SW480 (cell line): ENCODE measurements at regions not wholly inside any gene's neighbourhood (a gene's known extent, or its start where the extent isn't known, plus 50 kb on each side); places are given as distances from the start of the nearest gene placed in this dataset.

Experiments
- DNase-seq: peaks from one replicate; pipeline ENCODE4 v3.0.0-alpha.2; 2016; ENCODE audit warnings: low spot score

GRCh38 chr13:99860745-99861144 lies 110.8 kb downstream of the ZIC5 start:
- no peak for DNase-seq

- peak; percentile 72 for DNase-seq
Measured at GRCh38 chr13:99859178-99860177, 112.1 kb downstream of the ZIC5 start.

DNA sequence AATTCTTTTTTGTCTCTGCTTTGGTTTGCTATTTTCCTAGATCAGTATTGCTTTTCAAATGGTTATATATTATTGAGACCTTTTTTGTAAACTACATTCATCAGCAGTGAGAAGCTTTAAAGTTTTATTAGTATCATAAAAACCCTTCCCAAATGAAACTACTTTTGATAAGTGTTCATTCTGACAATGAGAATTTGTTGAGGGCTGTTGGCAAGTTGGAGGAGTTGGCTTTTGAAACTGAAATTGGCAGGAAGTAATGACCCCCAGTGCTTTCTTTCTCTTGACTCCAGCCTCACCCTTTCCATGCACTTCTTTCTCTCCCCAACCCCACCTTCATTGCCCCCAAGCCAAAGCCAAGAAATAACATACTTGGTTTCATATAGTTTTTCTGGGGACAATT lies 113.8 kb downstream of the ZIC5 start:
- DNase-seq, result no peak

DNA sequence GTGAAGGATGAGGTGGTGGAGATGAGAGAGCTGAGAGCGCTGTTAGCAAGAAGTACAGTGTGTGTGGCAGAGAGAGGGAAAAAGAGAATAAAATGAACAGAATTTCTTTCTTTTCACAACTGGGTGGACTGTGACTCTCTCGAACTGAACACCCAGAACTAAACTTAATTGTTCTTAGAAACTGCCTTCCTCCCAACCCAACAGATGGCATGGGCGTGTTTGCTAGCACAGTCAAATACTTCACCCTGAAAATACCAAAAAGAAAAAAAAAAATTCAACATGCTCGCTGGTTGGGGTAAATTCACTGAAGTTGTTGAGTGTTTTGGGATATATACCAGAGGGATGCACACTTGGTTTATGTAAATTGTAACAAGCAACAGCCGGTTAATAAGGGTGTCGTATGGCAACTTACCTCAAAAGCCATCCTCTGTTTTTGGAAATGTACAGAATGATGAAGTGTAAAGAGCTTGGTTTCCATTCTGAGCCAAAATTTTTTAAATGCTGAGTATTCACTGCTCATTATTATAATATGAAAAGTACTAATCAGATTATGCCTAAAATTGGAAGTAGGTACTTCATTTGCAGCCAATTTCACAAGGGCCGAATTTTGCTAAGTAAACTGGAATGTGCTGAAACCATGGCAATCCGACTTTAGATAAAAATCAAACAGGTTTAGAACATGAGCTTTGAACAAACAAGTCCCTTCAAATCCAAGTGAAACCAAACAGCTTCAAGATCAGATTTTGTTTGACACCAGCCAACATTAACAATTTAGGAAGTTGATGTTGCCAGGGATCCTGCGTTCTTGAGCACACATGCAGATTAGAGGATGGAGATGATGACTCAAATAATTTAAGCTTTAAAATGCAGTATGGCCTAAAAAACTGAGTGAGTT lies 115.8 kb downstream of the ZIC5 start:
- no peak for DNase-seq

DNA sequence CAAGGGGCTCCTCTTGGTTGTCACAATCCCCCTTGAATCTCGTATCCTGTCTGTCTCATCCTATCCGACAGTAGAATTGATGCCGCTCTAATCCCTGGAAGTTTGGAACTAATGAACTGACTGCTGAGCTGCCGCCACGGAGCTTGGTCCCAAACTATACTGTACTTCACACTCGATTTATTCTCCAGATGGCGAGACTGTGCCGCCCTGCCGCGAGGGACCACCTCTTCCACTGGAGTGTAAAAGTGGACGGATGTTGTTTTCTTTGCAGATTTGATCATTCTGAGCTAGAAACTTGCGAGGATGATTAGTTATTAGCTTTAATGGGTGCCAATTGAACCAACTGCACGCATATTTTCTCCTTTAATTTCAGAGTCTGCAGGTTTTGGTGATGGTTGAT lies 117.2 kb downstream of the ZIC5 start:
- DNase-seq, result no peak

- peak; percentile 6 for DNase-seq
Measured at GRCh38 chr13:99847318-99847750, 124.2 kb downstream of the ZIC5 start.

DNA sequence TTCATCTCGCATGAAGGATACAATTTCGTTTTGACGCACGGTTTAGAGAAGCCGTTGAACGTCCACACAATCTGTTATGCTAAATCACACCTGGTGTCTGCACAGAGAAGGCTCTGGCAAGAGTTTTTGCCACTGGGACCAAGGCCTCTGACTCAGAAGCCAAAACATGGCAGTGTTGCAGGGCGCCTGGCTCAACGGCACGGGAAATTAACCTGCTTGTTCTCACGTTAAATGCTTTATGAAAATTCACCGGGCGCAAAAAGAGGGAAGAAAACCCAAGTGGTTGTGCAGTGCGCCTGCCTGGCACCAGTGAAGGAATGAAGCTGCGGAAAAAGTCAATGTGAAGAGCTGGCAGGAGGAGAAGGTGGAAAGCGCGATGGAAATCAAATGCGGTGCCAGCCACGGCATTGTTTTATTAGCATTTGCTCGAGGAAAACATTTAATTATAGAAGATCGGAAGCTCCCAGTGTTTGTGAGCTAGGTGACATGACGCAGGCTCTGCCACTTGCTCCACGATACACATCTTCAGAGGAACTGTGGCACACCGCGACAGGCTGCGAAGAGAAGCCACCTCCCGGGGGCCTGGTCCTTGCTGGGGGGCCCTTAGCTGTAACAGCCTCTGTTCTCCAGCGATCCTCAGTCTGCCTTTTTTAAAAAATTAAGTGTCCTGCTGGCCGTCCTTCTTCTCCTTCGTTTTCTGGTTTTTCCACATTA lies 126.2 kb downstream of the ZIC5 start:
- DNase-seq, result no peak

DNA sequence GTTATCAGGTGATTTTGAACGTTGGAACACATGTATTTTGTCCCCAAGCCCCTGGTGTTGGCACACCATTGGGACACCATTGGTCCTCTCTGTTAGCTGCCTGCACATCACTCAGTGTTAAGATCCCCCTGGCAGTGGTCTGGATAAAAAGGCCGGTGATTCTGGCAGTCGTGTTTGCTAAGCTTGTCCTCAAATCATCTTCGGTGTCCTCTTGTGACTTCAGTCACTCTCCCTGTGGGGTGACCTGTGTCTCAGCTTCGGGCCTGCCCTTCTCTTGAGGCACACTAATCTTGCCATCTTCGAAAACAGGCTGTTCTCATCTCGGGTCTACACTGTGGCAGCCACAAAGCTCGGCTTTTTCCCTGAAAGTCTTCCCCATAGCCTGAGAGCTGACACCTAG lies 127.1 kb downstream of the ZIC5 start:
- DNase-seq, result no peak

DNA sequence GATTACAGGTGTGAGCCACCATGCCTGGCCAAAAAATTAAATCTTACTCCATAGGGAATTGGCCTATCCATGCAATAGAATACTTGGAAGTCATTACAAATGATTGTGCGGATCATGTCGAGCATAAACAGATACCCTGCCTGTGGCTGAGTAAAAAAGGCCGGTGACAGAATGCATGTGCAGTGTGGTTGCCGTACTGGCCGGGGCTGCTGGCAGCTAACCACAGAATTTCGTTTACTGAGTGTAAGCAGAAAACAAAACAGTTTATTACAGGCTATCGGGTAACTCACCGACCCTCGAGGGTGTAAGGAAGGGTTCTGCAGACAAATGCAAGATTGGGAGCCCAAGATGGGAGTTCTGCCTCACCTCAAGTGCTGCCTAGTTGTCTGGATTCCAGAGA lies 127.7 kb downstream of the ZIC5 start:
- no peak for DNase-seq

- DNase-seq, result no peak
Measured at GRCh38 chr13:99842405-99842804, 129.2 kb downstream of the ZIC5 start.

- no peak for DNase-seq
Measured at GRCh38 chr13:99836291-99836690, 135.3 kb downstream of the ZIC5 start.

GRCh38 chr13:99835442-99835841 lies 136.1 kb downstream of the ZIC5 start:
- DNase-seq, result no peak

DNA sequence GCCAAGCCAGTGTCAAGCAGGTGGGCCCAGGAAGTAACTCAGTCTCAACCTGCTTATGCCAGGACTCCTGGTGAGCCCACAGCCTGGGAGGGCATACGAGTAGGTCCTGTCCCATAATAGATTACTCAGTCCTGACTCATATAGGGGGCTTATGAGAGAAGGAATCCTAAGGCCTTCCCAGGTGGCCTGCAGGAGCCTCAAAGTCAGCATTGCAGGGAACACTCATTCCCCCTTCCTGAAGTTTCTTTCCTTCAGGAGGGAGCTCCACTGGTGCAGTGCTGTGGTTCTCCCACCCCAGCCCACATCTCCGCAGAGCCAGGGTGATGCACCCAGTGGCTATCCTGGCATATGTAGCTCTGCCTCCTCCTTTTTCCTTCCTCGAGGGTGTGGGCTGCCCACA lies 137.3 kb downstream of the ZIC5 start:
- DNase-seq, result no peak

GRCh38 chr13:99832347-99832746 lies 139.2 kb downstream of the ZIC5 start:
- no peak for DNase-seq

GRCh38 chr13:99830931-99831330 lies 140.6 kb downstream of the ZIC5 start:
- DNase-seq, result no peak

GRCh38 chr13:99829593-99830239 lies 141.9 kb downstream of the ZIC5 start:
- DNase-seq, result peak; percentile 9

DNA sequence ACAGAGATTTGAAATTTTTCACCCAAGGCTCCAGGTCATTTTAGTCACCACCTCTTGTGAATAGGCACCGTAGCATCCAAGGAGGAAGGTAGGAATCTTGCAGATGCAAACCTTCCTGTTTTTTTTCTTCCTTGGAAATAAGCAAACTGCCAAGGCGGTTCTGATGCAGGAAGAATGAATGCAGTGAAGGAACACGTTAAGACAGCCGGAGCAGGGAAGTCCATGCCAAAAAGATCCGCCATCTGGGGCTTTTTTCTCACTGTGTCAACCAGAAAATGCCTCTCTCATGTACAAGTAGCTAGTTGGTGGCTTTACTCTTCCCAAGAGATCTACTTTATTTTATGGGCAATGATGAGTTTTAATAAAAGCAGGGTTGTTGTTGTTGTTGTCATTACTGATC lies 142.4 kb downstream of the ZIC5 start:
- DNase-seq, result no peak

DNA sequence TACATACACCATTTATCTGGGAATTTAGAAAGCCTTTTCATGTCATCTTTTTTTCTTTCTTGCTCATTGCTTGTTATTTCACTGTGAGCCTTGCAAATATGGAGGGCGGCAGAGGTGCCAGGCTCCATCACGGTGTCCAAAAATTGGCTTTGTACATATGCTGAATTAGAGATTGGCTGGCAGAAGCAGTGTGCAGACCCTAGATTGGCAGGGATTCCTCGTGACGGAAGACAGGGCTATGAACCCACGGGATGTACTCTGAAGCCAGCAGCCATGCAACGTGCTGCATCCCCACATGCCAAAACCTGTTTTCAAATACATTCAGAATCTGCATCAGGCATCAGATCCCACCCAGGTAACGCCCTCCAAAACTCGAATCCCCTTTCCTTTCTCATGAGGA lies 142.8 kb downstream of the ZIC5 start:
- no peak for DNase-seq

DNA sequence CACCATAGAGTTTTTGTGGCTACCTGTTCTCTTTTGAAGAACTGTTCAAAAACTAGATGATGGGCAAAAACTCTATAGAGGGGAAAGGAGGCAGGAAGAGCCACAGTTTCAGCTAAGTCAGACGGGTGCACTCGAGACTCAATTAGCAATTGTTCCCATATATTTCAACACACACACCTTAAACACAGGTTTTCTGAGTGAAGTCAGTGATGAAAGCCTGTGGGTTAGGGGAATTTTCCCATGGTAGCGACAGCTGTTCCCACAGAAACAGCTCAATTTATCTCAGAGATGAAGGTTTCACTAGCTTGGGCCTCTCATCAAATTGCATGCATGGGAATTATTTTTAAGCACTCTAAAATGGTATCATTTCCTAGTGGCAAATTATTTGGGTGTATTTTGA lies 143.4 kb downstream of the ZIC5 start:
- no peak for DNase-seq

DNA sequence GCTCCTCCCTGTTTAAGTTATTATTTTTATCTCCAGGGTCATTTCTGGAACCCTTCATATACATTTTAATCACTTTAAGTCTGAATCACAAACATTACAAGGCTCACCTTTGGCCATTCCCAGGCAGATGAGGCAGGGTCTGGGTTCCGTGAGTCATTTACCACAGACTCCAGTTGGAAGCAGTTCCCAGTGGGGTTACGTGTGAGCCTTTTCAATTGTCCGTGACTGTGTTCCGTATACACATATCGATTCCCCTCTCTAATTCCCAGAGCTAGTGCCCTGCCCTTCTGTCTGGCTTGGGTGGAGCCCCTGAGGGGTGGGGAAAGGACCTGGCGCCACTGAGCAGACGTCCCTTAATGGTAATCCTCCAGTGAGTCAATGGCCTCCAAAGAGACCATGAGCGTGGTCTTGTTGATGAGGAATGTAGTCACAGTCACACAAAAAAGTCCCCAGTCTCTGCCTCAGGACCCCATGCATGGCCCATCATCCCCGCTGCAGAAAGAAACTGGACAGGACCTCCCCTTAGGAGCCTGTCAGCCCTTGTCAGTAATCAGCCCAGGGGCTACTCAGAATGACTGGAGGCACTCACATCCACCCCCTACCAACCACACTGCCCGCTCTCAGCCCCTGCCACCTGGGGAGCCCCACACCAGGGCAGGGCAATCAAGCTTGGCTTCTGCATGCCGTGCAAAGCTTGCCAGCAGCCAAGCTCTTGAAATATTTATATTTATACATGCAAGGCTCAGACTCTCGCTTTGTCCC lies 144.4 kb downstream of the ZIC5 start:
- DNase-seq, result no peak

DNA sequence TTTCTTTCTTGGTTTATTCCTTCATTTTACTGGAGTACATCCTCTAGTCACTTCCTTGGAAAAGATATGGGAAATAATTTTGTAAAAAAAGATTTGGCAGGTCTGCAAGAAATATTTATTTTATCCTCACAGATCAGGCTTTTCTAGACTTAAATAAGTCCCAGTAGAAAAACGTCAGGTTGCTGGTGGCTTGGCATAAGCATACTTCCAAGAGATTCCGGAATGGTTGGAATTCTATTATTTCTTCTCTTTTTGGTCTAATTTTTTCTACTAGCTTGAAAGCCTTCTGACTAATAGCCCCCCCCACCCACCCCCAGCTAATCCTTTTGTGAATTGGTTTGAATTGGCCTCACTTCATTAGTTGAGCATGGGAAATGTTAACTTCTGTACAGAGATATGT lies 147.6 kb downstream of the ZIC5 start:
- DNase-seq, result no peak
